Adrenal gland (tissue), 5 donors: ENCODE measurements at regions not wholly inside any gene's neighbourhood (a gene's known extent, or its start where the extent isn't known, plus 50 kb on each side); places are given as distances from the start of the nearest gene placed in this dataset.

Experiments
- CTCF ChIP-seq, 6 experiments: fragments of 450-650 bp in 4 of 6; fragments of 200-600 bp in 2 of 6; sonication (generic) in 1 of 6; IDR thresholded peaks; 1 replicate in 5 of 6; 2 replicates in 1 of 6; pipeline versions ENCODE4 v1.5.1 to v1.8.0; 2016 to 2021; ENCODE audit warnings: antibody characterized with exemption in 6 of 6, mild to moderate bottlenecking in 2 of 6, moderate library complexity in 1 of 6
- POLR2A ChIP-seq, 2 donors: fragments of 450-650 bp; IDR thresholded peaks; one replicate each; pipeline ENCODE4 v1.6.1; 2017; ENCODE audit warnings: antibody characterized with exemption in 2 of 2, mild to moderate bottlenecking in 2 of 2, moderate library complexity in 1 of 2
- donor health status: DM: no; HTN: no; CAD: no.

GRCh38 chr16:17538927-17539326 lies 68.2 kb upstream of the XYLT1 start:
- TF ChIP-seq CTCF (IDR thresholded peaks at IDR 0.05) (no peak), POLR2A (IDR thresholded peaks at IDR 0.05) (no peak)
